NB4 (cell line): ENCODE measurements at regions not wholly inside any gene's neighbourhood (a gene's known extent, or its start where the extent isn't known, plus 50 kb on each side); places are given as distances from the start of the nearest gene placed in this dataset.

ENCODE experiments used
- DNase-seq: peaks from one replicate; pipeline ENCODE4 v3.0.0; 2010; ENCODE audit warnings: low read depth
- H3K4me3 ChIP-seq: one replicate; pipeline ENCODE4 v1.5.1; 2011; ENCODE audit warnings: mild to moderate bottlenecking, low read depth, low read length, moderate library complexity
- MYC ChIP-seq: IDR thresholded peaks from 2 replicates; pipeline ENCODE4 v1.6.1; 2011; ENCODE audit warnings: low read depth, low read length
- POLR2A ChIP-seq: IDR thresholded peaks from 2 replicates; pipeline ENCODE4 v1.6.1; 2011; ENCODE audit warnings: mild to moderate bottlenecking; ENCODE audit not compliant: insufficient read length; ENCODE audit errors: extremely low read depth
- TF ChIP-seq, protein P1 (sequence below): IDR thresholded peaks from 2 replicates; pipeline ENCODE4 v1.6.1; 2011; ENCODE audit warnings: low read depth, low read length
- TF ChIP-seq, protein P2 (sequence below): IDR thresholded peaks from one replicate; pipeline ENCODE4 v1.5.1; 2012; ENCODE audit warnings: low read depth, low read length

DNA sequence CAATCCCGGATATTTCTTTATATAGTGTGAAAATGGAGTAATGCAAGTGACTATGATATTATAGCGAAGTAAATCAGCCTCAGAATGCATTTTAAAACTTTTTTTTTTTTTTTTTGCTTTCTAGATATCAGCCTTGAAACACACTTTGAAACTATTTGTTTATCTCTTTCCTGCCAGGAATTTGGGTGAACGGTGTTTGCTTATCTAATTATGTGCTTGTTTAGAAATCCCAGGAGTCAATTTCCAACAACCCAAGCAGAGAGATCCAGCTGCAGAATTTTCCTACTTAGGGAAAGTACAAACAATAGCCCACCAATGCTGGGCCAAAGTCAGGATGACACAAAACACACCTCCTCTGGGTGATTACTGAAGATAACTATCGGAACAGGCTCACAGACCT lies 958.8 kb downstream of the PCDH18 start:
- DNase-seq = no peak
- TF ChIP-seq POLR2A (no peak), MYC (no peak)
- TF ChIP-seq, protein P1, sequence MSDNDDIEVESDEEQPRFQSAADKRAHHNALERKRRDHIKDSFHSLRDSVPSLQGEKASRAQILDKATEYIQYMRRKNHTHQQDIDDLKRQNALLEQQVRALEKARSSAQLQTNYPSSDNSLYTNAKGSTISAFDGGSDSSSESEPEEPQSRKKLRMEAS = no peak
- TF ChIP-seq, protein P2, sequence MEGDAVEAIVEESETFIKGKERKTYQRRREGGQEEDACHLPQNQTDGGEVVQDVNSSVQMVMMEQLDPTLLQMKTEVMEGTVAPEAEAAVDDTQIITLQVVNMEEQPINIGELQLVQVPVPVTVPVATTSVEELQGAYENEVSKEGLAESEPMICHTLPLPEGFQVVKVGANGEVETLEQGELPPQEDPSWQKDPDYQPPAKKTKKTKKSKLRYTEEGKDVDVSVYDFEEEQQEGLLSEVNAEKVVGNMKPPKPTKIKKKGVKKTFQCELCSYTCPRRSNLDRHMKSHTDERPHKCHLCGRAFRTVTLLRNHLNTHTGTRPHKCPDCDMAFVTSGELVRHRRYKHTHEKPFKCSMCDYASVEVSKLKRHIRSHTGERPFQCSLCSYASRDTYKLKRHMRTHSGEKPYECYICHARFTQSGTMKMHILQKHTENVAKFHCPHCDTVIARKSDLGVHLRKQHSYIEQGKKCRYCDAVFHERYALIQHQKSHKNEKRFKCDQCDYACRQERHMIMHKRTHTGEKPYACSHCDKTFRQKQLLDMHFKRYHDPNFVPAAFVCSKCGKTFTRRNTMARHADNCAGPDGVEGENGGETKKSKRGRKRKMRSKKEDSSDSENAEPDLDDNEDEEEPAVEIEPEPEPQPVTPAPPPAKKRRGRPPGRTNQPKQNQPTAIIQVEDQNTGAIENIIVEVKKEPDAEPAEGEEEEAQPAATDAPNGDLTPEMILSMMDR = no peak
- H3K4me3 ChIP-seq = no peak overlapping the region

DNA sequence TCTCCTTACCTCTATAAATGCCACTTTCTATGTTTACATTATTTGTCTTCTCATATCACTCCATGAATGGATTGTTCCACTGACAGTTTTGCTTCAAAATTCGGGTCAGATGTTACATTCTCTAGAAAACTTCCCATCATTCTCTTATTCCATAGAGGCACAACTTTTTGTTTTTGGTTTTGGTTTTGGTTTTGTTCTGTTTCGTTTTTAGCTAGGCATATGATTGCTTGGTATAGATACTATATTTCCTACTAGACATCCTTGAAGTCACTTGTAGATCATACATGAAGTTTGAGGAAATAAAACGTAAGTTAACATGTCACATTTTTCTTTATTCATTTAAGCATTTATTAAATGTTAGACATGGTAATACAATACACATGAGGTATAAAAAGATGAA lies 961.0 kb downstream of the PCDH18 start:
- no peak for DNase-seq
- TF ChIP-seq, protein P2 = no peak
- TF ChIP-seq MYC (no peak), POLR2A (no peak)
- TF ChIP-seq, protein P1 = no peak
- H3K4me3 ChIP-seq = no peak overlapping the region

DNA sequence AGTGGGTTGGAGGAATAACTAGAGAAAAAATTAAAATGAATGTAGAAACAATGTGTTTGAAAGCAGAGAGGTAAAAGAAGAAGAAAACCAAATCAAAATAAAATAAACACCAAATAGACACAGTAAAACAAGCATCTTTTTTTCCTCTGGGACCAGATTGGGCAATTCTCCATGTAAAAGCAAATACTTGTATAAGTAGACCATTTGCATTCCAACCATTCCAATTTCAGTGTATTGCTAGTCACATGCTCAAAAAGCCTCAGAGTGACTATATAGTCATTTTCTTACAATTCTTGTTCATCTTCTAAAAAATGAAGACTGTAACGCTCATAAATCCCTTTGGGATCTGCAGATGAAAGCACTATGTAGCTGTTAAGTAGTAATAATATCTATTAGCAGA lies 969.5 kb downstream of the PCDH18 start:
- no peak overlapping the region for H3K4me3 ChIP-seq
- TF ChIP-seq MYC (no peak), POLR2A (no peak)
- TF ChIP-seq, protein P1 = no peak
- TF ChIP-seq, protein P2 = no peak

DNA sequence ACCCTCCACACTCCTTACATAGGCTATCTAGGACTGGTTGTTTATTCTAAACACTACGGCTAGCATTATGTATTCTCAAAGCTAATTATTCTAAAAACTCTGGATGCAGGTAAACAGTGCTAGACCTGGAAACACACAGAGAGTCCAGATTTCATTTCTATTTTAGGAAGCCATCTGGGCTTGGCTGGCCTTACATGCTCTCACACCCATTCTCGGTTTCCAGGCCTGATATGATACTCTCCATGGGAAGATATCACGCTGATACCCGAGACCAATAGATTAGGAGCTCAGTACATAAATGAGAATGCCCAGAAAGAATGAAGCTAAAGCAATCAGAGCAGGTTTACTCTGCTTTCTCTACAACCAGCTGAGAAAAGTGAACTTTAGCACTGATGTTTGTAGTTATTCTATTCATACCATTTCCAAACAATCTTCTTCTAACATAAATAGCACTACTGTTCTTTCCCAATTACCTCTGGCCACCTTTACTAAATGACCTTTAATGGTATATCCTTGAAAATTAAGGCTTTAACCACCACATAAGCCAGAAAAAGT lies 973.3 kb downstream of the PCDH18 start:
- no peak for TF ChIP-seq MYC
- TF ChIP-seq, protein P2 = no peak
- TF ChIP-seq POLR2A = no peak
- TF ChIP-seq, protein P1 = no peak
- H3K4me3 ChIP-seq = no peak overlapping the region
- DNase-seq = no peak

More for the DNA sequence above, 969.5 kb downstream of the PCDH18 start:
- no peak for DNase-seq

DNA sequence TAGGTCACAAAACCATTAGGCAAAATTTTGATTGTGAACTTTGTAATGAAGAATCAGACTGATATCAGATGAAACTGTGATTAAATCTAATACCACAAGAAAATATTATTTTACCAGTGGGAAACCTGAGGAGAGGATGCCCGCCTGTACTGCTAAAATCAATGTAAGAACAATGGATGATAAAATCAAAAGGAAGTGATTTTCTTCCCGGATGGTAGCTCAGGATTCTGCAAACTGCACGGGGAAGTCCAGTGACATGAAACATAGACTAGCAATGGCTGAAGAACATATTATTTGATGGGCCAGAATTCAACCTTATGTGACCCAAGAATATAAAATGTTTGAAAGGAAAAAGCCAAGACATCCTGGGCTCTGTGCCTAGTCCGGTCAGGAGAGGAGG lies 974.9 kb downstream of the PCDH18 start:
- no peak overlapping the region for H3K4me3 ChIP-seq
- TF ChIP-seq, protein P1 = no peak
- TF ChIP-seq, protein P2 = no peak
- TF ChIP-seq POLR2A (no peak), MYC (no peak)
- no peak for DNase-seq

DNA sequence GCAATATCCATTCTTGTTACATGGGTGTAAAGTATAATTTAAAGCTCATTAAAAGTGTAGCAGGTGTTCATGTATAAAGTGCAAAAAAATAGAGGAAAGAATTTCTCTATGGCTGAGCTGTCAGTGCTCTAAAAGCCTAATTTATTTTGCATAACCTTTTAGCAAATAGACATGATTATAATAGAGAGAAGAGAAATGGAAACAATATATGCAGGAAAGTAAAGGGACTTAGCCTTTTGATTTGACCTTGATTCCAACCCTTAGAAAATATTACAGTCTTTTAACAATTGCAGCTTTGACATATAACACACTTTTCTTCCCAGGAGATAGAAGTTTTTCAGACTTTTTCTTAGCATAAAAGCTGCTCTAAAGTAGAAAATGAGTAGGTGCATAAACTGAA lies 978.3 kb downstream of the PCDH18 start:
- no peak for DNase-seq
- no peak for TF ChIP-seq MYC
- TF ChIP-seq, protein P2 = no peak
- no peak overlapping the region for H3K4me3 ChIP-seq
